GM23248 (cell line): ENCODE measurements at regions not wholly inside any gene's neighbourhood (a gene's known extent, or its start where the extent isn't known, plus 50 kb on each side); places are given as distances from the start of the nearest gene placed in this dataset.

ENCODE experiments used
- DNase-seq: peaks from one replicate; pipeline ENCODE4 v3.0.0-alpha.2; 2015
- H2AFZ ChIP-seq: fragments of 200-600 bp; sonication (generic); 2 replicates; pipeline ENCODE4 v1.6.1; 2016; ENCODE audit warnings: antibody characterized with exemption
- H3F3A ChIP-seq: fragments of 200-600 bp; sonication (generic); 2 replicates; pipeline ENCODE4 v1.6.1; 2016; ENCODE audit warnings: mild to moderate bottlenecking, antibody characterized with exemption, mixed run types; ENCODE audit not compliant: insufficient read depth
- H3K27ac ChIP-seq: fragments of 200-600 bp; sonication (generic); 2 replicates; pipeline ENCODE4 v1.5.1; 2016; ENCODE audit warnings: mild to moderate bottlenecking
- H3K27me3 ChIP-seq: fragments of 200-600 bp; sonication (generic); replicated peaks from 2 replicates; pipeline ENCODE4 v1.6.1; 2016; ENCODE audit warnings: mild to moderate bottlenecking; ENCODE audit not compliant: insufficient read depth
- H3K36me3 ChIP-seq: fragments of 200-600 bp; sonication (generic); 2 replicates; pipeline ENCODE4 v1.6.1; 2016; ENCODE audit warnings: low read depth, mild to moderate bottlenecking
- H3K4me1 ChIP-seq: fragments of 200-600 bp; sonication (generic); 2 replicates; pipeline ENCODE4 v1.6.1; 2016; ENCODE audit warnings: mild to moderate bottlenecking; ENCODE audit not compliant: insufficient read depth
- H3K4me2 ChIP-seq: fragments of 200-600 bp; sonication (generic); one replicate; pipeline ENCODE4 v1.6.1; 2016; ENCODE audit warnings: mild to moderate bottlenecking; ENCODE audit not compliant: unreplicated experiment
- H3K4me3 ChIP-seq: fragments of 200-600 bp; sonication (generic); 2 replicates; pipeline ENCODE4 v1.5.1; 2016; ENCODE audit warnings: mild to moderate bottlenecking
- H3K79me2 ChIP-seq: fragments of 200-600 bp; sonication (generic); 2 replicates; pipeline ENCODE4 v1.6.1; 2016; ENCODE audit warnings: mild to moderate bottlenecking; ENCODE audit not compliant: insufficient read depth
- H3K9ac ChIP-seq: fragments of 200-600 bp; sonication (generic); 2 replicates; pipeline ENCODE4 v1.6.1; 2016; ENCODE audit warnings: mild to moderate bottlenecking
- H3K9me2 ChIP-seq: fragments of 200-600 bp; sonication (generic); 2 replicates; pipeline ENCODE4 v1.6.1; 2016; ENCODE audit warnings: mixed run types, mild to moderate bottlenecking, moderate library complexity; ENCODE audit not compliant: insufficient read depth
- H3K9me3 ChIP-seq: fragments of 200-600 bp; sonication (generic); one replicate; pipeline ENCODE4 v1.6.1; 2017; ENCODE audit warnings: low read depth
- H4K20me1 ChIP-seq: fragments of 200-600 bp; sonication (generic); 2 replicates; pipeline ENCODE4 v1.6.0; 2016; ENCODE audit not compliant: insufficient read depth
- EZH2 ChIP-seq: fragments of 200-600 bp; sonication (generic); IDR thresholded peaks from 2 replicates; pipeline ENCODE4 v1.6.1; 2018; ENCODE audit warnings: antibody characterized with exemption, mild to moderate bottlenecking; ENCODE audit not compliant: insufficient read depth, poor library complexity, severe bottlenecking
- EZH2phosphoT487 ChIP-seq: fragments of 200-600 bp; sonication (generic); IDR thresholded peaks from 2 replicates; pipeline ENCODE4 v1.6.1; 2018; ENCODE audit warnings: antibody characterized with exemption, moderate library complexity, mild to moderate bottlenecking, low read depth; ENCODE audit not compliant: insufficient read depth
- WGBS, 2 experiments: methylation state at CpG; one replicate each; pipeline ENCODE4 v1.1.6; 2015 to 2017; ENCODE audit warnings: low lambda C conversion rate in 2 of 2, low coverage in 1 of 2; ENCODE audit errors: missing lambda C conversion rate in 2 of 2; 5-methylcytosine and 5-hydroxymethylcytosine counted together
- in situ Hi-C: fragments of 300-500 bp; cut with MboI; formaldehyde crosslinking; loops from 2 replicates; pipeline ENCODE4 v1.15.0; 2020

GRCh38 chr6:104434519-104434918, 425.2 kb downstream of the HACE1 start:
- TF ChIP-seq EZH2phosphoT487 (no peak), EZH2 (no peak)
- H3K4me2 ChIP-seq: no peak overlapping the region

GRCh38 chr6:104431096-104431495, 428.6 kb downstream of the HACE1 start:
- Histone ChIP-seq H3K4me1 (no peaks in the 10 kb centered on the region), H2AFZ (no peak overlapping the region), H3K4me3 (no peak overlapping the region), H3K27me3 (no peaks in the 10 kb centered on the region), H3K9me3 (no peaks in the 10 kb centered on the region), H3K9me2 (no peaks in the 10 kb centered on the region), H3K36me3 (no peaks in the 10 kb centered on the region), H3K79me2 (no peaks in the 10 kb centered on the region), H3K4me2 (no peak overlapping the region), H3K27ac (no peak overlapping the region), H3K9ac (no peak overlapping the region), H3F3A (no peaks in the 10 kb centered on the region), H4K20me1 (no peaks in the 10 kb centered on the region)
- no peak for DNase-seq
- TF ChIP-seq EZH2 (no peak), EZH2phosphoT487 (no peak)
- in situ Hi-C loops: no loop called here
- 33 to 38% methylated on average over 3 of the region's 3 CpGs for WGBS, 2 experiments

More at GRCh38 chr6:104434519-104434918, 425.2 kb downstream of the HACE1 start:
- WGBS, 2 experiments: 0 to 3% methylated on average over 2 of the region's 2 CpGs
- Histone ChIP-seq H3K27me3 (no peaks in the 10 kb centered on the region), H3K4me1 (no peaks in the 10 kb centered on the region), H3K9me3 (no peaks in the 10 kb centered on the region), H3K9ac (no peak overlapping the region), H3K79me2 (no peaks in the 10 kb centered on the region), H3F3A (no peaks in the 10 kb centered on the region), H2AFZ (no peak overlapping the region), H3K9me2 (no peaks in the 10 kb centered on the region), H3K4me3 (no peak overlapping the region), H4K20me1 (no peaks in the 10 kb centered on the region), H3K36me3 (no peaks in the 10 kb centered on the region), H3K27ac (no peak overlapping the region)
- DNase-seq: no peak
- in situ Hi-C loops: no loop called here

DNA sequence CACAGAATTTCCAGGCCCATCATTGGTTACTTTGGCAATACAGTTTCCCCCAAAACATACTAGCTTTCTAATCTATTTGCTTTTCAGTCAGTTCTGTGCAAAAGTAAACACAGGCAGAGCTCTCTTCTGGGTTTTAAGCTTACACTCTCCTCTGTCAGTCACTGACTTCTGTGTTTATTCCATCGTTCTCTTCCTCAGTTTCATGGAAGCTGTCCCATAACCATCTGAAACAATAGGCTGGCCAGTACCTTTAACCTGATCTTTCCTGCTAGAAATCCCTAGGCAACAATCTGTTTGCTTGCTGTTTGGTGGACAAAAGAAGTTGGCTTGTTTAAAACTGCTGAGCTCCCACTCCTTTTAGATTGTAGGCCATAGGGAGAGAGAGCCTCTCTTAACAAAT, 431.5 kb downstream of the HACE1 start:
- Histone ChIP-seq H3K4me3 (no peak overlapping the region), H3K4me1 (no peaks in the 10 kb centered on the region), H3K4me2 (no peak overlapping the region), H3K9me2 (no peaks in the 10 kb centered on the region), H3K27me3 (no peaks in the 10 kb centered on the region), H3K27ac (no peak overlapping the region), H4K20me1 (no peaks in the 10 kb centered on the region), H3K9ac (no peak overlapping the region), H3F3A (no peaks in the 10 kb centered on the region), H3K9me3 (no peaks in the 10 kb centered on the region), H3K79me2 (no peaks in the 10 kb centered on the region), H2AFZ (no peak overlapping the region), H3K36me3 (no peaks in the 10 kb centered on the region)
- in situ Hi-C loops: no loop called here
- TF ChIP-seq EZH2phosphoT487 (no peak), EZH2 (no peak)
- DNase-seq: no peak
- WGBS, 2 experiments: 9% methylated on average over 1 of the region's 1 CpG

DNA sequence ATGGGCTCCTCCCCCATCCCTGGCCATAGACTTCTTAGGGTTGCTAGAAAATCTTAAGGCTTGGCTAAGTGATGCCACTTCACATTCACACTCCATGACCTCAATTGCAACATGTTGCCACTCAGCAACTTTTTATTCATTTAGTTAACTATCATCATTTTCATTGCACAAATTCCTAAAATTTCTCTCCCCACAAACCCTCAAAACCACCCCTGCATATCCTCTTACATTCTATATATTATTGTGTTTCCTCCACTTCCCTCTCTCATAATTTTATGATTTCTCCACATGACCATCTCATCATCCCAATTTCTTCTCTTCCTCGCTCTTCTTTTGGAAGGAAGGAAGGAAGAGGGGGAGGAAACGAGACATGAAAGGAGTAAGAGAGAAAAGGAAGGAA, 436.0 kb downstream of the HACE1 start:
- 24 to 34% methylated on average over 2 of the region's 2 CpGs for WGBS, 2 experiments
- in situ Hi-C loops: no loop called here
- H4K20me1 ChIP-seq: no peaks in the 10 kb centered on the region
- no peak overlapping the region for H3K4me3 ChIP-seq
- TF ChIP-seq EZH2phosphoT487 (no peak), EZH2 (no peak)
- H3K27me3 ChIP-seq: no peaks in the 10 kb centered on the region
- no peaks in the 10 kb centered on the region for H3K36me3 ChIP-seq
- H3K4me2 ChIP-seq: no peak overlapping the region
- no peak overlapping the region for H2AFZ ChIP-seq
- H3K9me3 ChIP-seq: no peaks in the 10 kb centered on the region
- no peak overlapping the region for H3K27ac ChIP-seq
- H3K4me1 ChIP-seq: no peaks in the 10 kb centered on the region
- H3K9ac ChIP-seq: no peak overlapping the region
- DNase-seq: no peak
- no peaks in the 10 kb centered on the region for H3K79me2 ChIP-seq
- H3F3A ChIP-seq: no peaks in the 10 kb centered on the region
- H3K9me2 ChIP-seq: 0 out of 2 replicates have a peak, but pooled peaks cover 2% of the 10 kb centered on the region

GRCh38 chr6:104421650-104422049, 438.1 kb downstream of the HACE1 start:
- no peak for DNase-seq
- in situ Hi-C loops: no loop called here
- 0 out of 2 replicates have a peak, but pooled peaks cover 2% of the 10 kb centered on the region for H3K9me2 ChIP-seq
- no peaks in the 10 kb centered on the region for H3K9me3 ChIP-seq
- no peak overlapping the region for H3K4me3 ChIP-seq
- H3K4me2 ChIP-seq: no peak overlapping the region
- 0 to 1% methylated on average over 4 of the region's 4 CpGs for WGBS, 2 experiments
- TF ChIP-seq EZH2phosphoT487 (no peak), EZH2 (no peak)
- H3K4me1 ChIP-seq: no peaks in the 10 kb centered on the region
- no peak overlapping the region for H2AFZ ChIP-seq
- no peak overlapping the region for H3K27ac ChIP-seq
- H3K27me3 ChIP-seq: no peaks in the 10 kb centered on the region
- no peaks in the 10 kb centered on the region for H4K20me1 ChIP-seq
- no peaks in the 10 kb centered on the region for H3K36me3 ChIP-seq
- no peaks in the 10 kb centered on the region for H3K79me2 ChIP-seq
- H3K9ac ChIP-seq: no peak overlapping the region
- no peaks in the 10 kb centered on the region for H3F3A ChIP-seq
